GM10248 (cell line): ENCODE measurements at regions not wholly inside any gene's neighbourhood (a gene's known extent, or its start where the extent isn't known, plus 50 kb on each side); places are given as distances from the start of the nearest gene placed in this dataset.
"Not testable (repeated sequence)": the region's sequence is repeated elsewhere in the genome, so short reads cannot be mapped to it uniquely, and the experiment has no call there.

Experiments used
- CTCF ChIA-PET: fragments of 300-600 bp; sonication (Branson Sonifier 250); formaldehyde crosslinking; extraction: SDS; loops from one replicate; lab custom pipeline; 2021; ENCODE audit warnings: antibody characterized with exemption; lab: Yijun Ruan, JAX
- POLR2A ChIA-PET: fragments of 350-650 bp; sonication (Branson Sonifier 250); formaldehyde crosslinking; extraction: SDS; loops from one replicate; lab custom pipeline; 2020; ENCODE audit warnings: antibody characterized with exemption; lab: Yijun Ruan, JAX
- DNase-seq: peaks from one replicate; pipeline ENCODE4 v3.0.0; 2012; ENCODE audit errors: extremely low spot score
- CTCF ChIP-seq: IDR thresholded peaks from 2 replicates; pipeline ENCODE4 v1.5.1; 2012; ENCODE audit warnings: mild to moderate bottlenecking, low read depth; ENCODE audit errors: extremely low read depth, missing control alignments, control extremely low read depth

- CTCF ChIA-PET, result no interaction called here
These were observed 261.0 kb downstream of the DOK5 start for GRCh38 chr20:54736421-54736820.

GRCh38 chr20:54733687-54734086, 258.3 kb downstream of the DOK5 start:
- DNase-seq, result no peak
- POLR2A ChIA-PET, result interaction anchor here (0.6 kb wide), 1 partner anchor 125 kb away, joined by 3 read pairs; no protein-coding TSS in a partner anchor
- CTCF ChIA-PET, result interaction anchor here (1.5 kb wide), 1 partner anchor 16 kb away, joined by 5 read pairs; no protein-coding TSS in a partner anchor
- TF ChIP-seq CTCF, result no peak

More at GRCh38 chr20:54736421-54736820, 261.0 kb downstream of the DOK5 start:
- POLR2A ChIA-PET, result no interaction called here
- TF ChIP-seq CTCF, result no peak
- DNase-seq, result no peak

- ChIA-PET CTCF (interaction anchor here (1.4 kb wide), 1 partner anchor 22 kb away, joined by 3 read pairs; no protein-coding TSS in a partner anchor), POLR2A (no interaction called here)
- no peak for TF ChIP-seq CTCF
- DNase-seq, result no peak
These were observed 252.1 kb downstream of the DOK5 start for GRCh38 chr20:54727490-54727889.

GRCh38 chr20:54726687-54727300, 251.4 kb downstream of the DOK5 start:
- CTCF ChIA-PET, result interaction anchor here (1.1 kb wide), 1 partner anchor 46 kb away, joined by 3 read pairs; no protein-coding TSS in a partner anchor
- no peak for TF ChIP-seq CTCF
- POLR2A ChIA-PET, result no interaction called here
- no peak for DNase-seq

GRCh38 chr20:54725266-54725665, 249.9 kb downstream of the DOK5 start:
- POLR2A ChIA-PET, DNase-seq: not testable (repeated sequence)
- CTCF ChIA-PET, result interaction anchor here (0.7 kb wide), 1 partner anchor 17 kb away, joined by 3 read pairs; no protein-coding TSS in a partner anchor

- ChIA-PET POLR2A (no interaction called here), CTCF (no interaction called here)
- DNase-seq, result no peak
- no peak for TF ChIP-seq CTCF
These were observed 248.3 kb downstream of the DOK5 start for GRCh38 chr20:54723723-54724122.

GRCh38 chr20:54717983-54718382, 242.6 kb downstream of the DOK5 start:
- TF ChIP-seq CTCF, result no peak
- no peak for DNase-seq
- POLR2A ChIA-PET, result no interaction called here
- CTCF ChIA-PET, result interaction anchor here (1.5 kb wide), 1 partner anchor 16 kb away, joined by 5 read pairs; no protein-coding TSS in a partner anchor
